ENCODE measurements at regions not wholly inside any gene's neighbourhood (a gene's known extent, or its start where the extent isn't known, plus 50 kb on each side); places are given as distances from the start of the nearest gene placed in this dataset.

DNA sequence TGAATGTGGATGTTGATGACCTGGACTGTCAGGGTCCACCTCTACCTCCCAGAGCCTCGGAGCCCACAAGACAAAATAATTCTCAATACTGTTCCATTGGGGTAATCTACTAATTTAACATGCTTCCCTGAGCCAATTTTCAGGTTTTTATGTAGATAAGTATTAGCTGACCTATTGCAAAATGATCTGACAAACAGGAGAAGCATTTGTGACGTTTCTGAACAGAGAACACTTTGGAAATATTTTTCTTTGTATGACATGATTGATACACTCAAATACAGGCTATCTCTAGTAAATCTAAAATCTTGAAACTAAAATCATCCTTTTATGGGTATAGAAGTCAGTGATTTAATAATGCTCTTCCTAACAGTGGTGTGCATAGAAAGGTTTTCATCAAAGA lies 716.6 kb downstream of the KLHL13 start:
- TF ChIP-seq, protein P1, sequence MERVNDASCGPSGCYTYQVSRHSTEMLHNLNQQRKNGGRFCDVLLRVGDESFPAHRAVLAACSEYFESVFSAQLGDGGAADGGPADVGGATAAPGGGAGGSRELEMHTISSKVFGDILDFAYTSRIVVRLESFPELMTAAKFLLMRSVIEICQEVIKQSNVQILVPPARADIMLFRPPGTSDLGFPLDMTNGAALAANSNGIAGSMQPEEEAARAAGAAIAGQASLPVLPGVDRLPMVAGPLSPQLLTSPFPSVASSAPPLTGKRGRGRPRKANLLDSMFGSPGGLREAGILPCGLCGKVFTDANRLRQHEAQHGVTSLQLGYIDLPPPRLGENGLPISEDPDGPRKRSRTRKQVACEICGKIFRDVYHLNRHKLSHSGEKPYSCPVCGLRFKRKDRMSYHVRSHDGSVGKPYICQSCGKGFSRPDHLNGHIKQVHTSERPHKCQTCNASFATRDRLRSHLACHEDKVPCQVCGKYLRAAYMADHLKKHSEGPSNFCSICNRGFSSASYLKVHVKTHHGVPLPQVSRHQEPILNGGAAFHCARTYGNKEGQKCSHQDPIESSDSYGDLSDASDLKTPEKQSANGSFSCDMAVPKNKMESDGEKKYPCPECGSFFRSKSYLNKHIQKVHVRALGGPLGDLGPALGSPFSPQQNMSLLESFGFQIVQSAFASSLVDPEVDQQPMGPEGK (CRISPR knock-in tag; IDR thresholded peaks at IDR 0.05; ENCODE audit: borderline replicate concordance) = no peak
- TF ChIP-seq, protein P2, sequence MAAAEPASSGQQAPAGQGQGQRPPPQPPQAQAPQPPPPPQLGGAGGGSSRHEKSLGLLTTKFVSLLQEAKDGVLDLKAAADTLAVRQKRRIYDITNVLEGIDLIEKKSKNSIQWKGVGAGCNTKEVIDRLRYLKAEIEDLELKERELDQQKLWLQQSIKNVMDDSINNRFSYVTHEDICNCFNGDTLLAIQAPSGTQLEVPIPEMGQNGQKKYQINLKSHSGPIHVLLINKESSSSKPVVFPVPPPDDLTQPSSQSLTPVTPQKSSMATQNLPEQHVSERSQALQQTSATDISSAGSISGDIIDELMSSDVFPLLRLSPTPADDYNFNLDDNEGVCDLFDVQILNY (CRISPR knock-in tag; IDR thresholded peaks at IDR 0.05) = no peak
- no peak for TF ChIP-seq MNT (conservative IDR thresholded peaks at IDR 0.05)
- no peak for TF ChIP-seq SPI1 (IDR thresholded peaks at IDR 0.05; ENCODE audit: borderline replicate concordance, low read depth, low read length)
- TF ChIP-seq THRAP3 (IDR thresholded peaks at IDR 0.05; ENCODE audit: borderline replicate concordance) = no peak
- no peak for TF ChIP-seq CTCF (IDR thresholded peaks at IDR 0.05 in 2 of 3, conservative IDR thresholded peaks at IDR 0.05 in 1 of 3; ENCODE audit: insufficient read depth in 2 of 3, low read depth in 1 of 3, low read length in 3 of 3)
- TF ChIP-seq GABPB1 (CRISPR knock-in tag; IDR thresholded peaks at IDR 0.05) = no peak
- no peak for TF ChIP-seq ATF7 (IDR thresholded peaks at IDR 0.05)
- TF ChIP-seq HNRNPLL (IDR thresholded peaks at IDR 0.05; ENCODE audit: low read depth, low read length, poor library complexity, severe bottlenecking) = no peak
- no peak for TF ChIP-seq ZNF561 (CRISPR knock-in tag; conservative IDR thresholded peaks at IDR 0.05)
- TF ChIP-seq SRF (CRISPR knock-in tag; IDR thresholded peaks at IDR 0.05) = no peak
- TF ChIP-seq DPF2 (IDR thresholded peaks at IDR 0.05) = no peak
